CD4-positive, alpha-beta T cell (primary cell): ENCODE measurements at regions not wholly inside any gene's neighbourhood (a gene's known extent, or its start where the extent isn't known, plus 50 kb on each side); places are given as distances from the start of the nearest gene placed in this dataset.

Experiments used
- ATAC-seq: fragments of 200-7000 bp; cut with Tn5 transposase; one replicate; pipeline ENCODE4 v1.10.0; 2022; ENCODE audit warnings: mild to moderate bottlenecking; ENCODE audit not compliant: poor library complexity
- CTCF ChIA-PET: fragments of 350-600 bp; sonication (Branson Sonifier 250); formaldehyde crosslinking; loops from one replicate; lab custom pipeline; 2021; ENCODE audit warnings: antibody characterized with exemption, inconsistent platforms; lab: Charles Lee
- POLR2A ChIA-PET: fragments of 350-600 bp; sonication (Branson Sonifier 250); formaldehyde crosslinking; loops from one replicate; lab custom pipeline; 2021; ENCODE audit warnings: antibody characterized with exemption, inconsistent platforms; lab: Charles Lee
- DNase-seq, 14 experiments: peaks; one replicate each; pipeline ENCODE4 v3.0.0-alpha.2; 2013 to 2020; ENCODE audit warnings: mixed read lengths in 2 of 14
- H3K27ac ChIP-seq, 2 donors: one replicate each; pipeline versions ENCODE4 v1.5.1 to v1.7.0; 2013; ENCODE audit warnings: low read length in 2 of 2, low read depth in 1 of 2, mild to moderate bottlenecking in 1 of 2
- H3K27me3 ChIP-seq, 2 experiments: 1 replicate in 1 of 2; 2 replicates in 1 of 2; pipeline versions ENCODE4 v1.6.1 to v1.7.0; 2013; ENCODE audit warnings: low read length in 2 of 2, control low read depth in 1 of 2, mild to moderate bottlenecking in 1 of 2, moderate library complexity in 1 of 2; ENCODE audit not compliant: insufficient read depth in 2 of 2, control insufficient read depth in 1 of 2
- H3K36me3 ChIP-seq: one replicate; pipeline ENCODE4 v1.6.1; 2013; ENCODE audit warnings: low read length, control low read depth; ENCODE audit not compliant: insufficient read depth
- H3K4me1 ChIP-seq: one replicate; pipeline ENCODE4 v1.6.1; 2013; ENCODE audit warnings: low read length, control low read depth; ENCODE audit not compliant: insufficient read depth
- H3K4me3 ChIP-seq: one replicate; pipeline ENCODE4 v1.5.1; 2013; ENCODE audit warnings: mild to moderate bottlenecking, low read length, moderate library complexity
- H3K9me3 ChIP-seq, 2 experiments: 1 replicate in 1 of 2; 2 replicates in 1 of 2; pipeline versions ENCODE4 v1.6.1 to v1.7.0; 2013; ENCODE audit warnings: low read length in 2 of 2, mild to moderate bottlenecking in 2 of 2, control low read depth in 1 of 2, moderate library complexity in 1 of 2; ENCODE audit not compliant: control insufficient read depth in 1 of 2, insufficient read depth in 1 of 2
- H3K27ac Mint-ChIP-seq: one replicate; pipeline ENCODE4 v1.8.0; 2020; ENCODE audit warnings: mixed read lengths
- H3K27me3 Mint-ChIP-seq: one replicate; pipeline ENCODE4 v1.8.0; 2021; ENCODE audit warnings: mixed read lengths
- H3K36me3 Mint-ChIP-seq: one replicate; pipeline ENCODE4 v1.8.0; 2021; ENCODE audit warnings: low read depth, mixed read lengths
- H3K4me1 Mint-ChIP-seq: one replicate; pipeline ENCODE4 v1.8.0; 2021; ENCODE audit warnings: low read depth, mixed read lengths
- H3K4me3 Mint-ChIP-seq: one replicate; pipeline ENCODE4 v1.8.0; 2020; ENCODE audit warnings: mild to moderate bottlenecking, mixed read lengths
- H3K9me3 Mint-ChIP-seq: one replicate; pipeline ENCODE4 v1.8.0; 2020; ENCODE audit warnings: mixed read lengths
- CTCF ChIP-seq: fragments of 200-600 bp; IDR thresholded peaks from one replicate; pipeline ENCODE4 v1.8.0; 2022; ENCODE audit warnings: antibody characterized with exemption, mild to moderate bottlenecking
- intact Hi-C, 2 experiments: fragments of 100-400 bp; cut with DNase I in 1 of 2; cut with micrococcal nuclease in 1 of 2; formaldehyde crosslinking; loops; one replicate each; pipeline versions ENCODE4 v1.15.1 to v1.9.0; 2023 to 2025; cut with DNase I, micrococcal nuclease

- intact Hi-C loops: no loop called here
- no peaks in the 10 kb centered on the region for H3K36me3 ChIP-seq
- no peak overlapping the region for H3K4me3 Mint-ChIP-seq
- H3K27me3 Mint-ChIP-seq: no peaks in the 10 kb centered on the region
- no peak for TF ChIP-seq CTCF
- no peaks in the 10 kb centered on the region for H3K36me3 Mint-ChIP-seq
- CTCF ChIA-PET: no interaction called here
- peaks cover 16% of the 10 kb centered on the region for H3K9me3 Mint-ChIP-seq
- DNase-seq: no peak
- no peaks in the 10 kb centered on the region for H3K4me1 ChIP-seq
- no peaks in the 10 kb centered on the region for H3K9me3 ChIP-seq
- no peaks in the 10 kb centered on the region for H3K4me1 Mint-ChIP-seq
- H3K27me3 ChIP-seq: no peaks in the 10 kb centered on the region
- no peak overlapping the region for H3K27ac ChIP-seq
- no peak for ATAC-seq
- H3K4me3 ChIP-seq: no peak overlapping the region
- no peak overlapping the region for H3K27ac Mint-ChIP-seq
- POLR2A ChIA-PET: no interaction called here
These were observed 326.3 kb upstream of the PDZRN3 start for GRCh38 chr3:73950865-73951558.

GRCh38 chr3:73945541-73945940 is 320.8 kb upstream of the PDZRN3 start:
- intact Hi-C loops: no loop called here
- Mint-ChIP-seq H3K36me3 (no peaks in the 10 kb centered on the region), H3K4me3 (no peak overlapping the region), H3K9me3 (peaks cover 7% of the 10 kb centered on the region), H3K27me3 (no peaks in the 10 kb centered on the region), H3K4me1 (no peaks in the 10 kb centered on the region), H3K27ac (no peak overlapping the region)
- TF ChIP-seq CTCF: no peak
- ChIA-PET POLR2A (no interaction called here), CTCF (no interaction called here)
- no peaks in the 10 kb centered on the region for H3K4me1 ChIP-seq
- ATAC-seq (no peak), DNase-seq (no peak)
- H3K36me3 ChIP-seq: no peaks in the 10 kb centered on the region
- H3K27me3 ChIP-seq: no peaks in the 10 kb centered on the region
- H3K27ac ChIP-seq: no peak overlapping the region
- H3K9me3 ChIP-seq: no peaks in the 10 kb centered on the region
- no peak overlapping the region for H3K4me3 ChIP-seq

GRCh38 chr3:73939985-73940384 is 315.2 kb upstream of the PDZRN3 start:
- H3K4me3 Mint-ChIP-seq: no peak overlapping the region
- H3K27ac Mint-ChIP-seq: no peak overlapping the region
- no peaks in the 10 kb centered on the region for H3K4me1 Mint-ChIP-seq
- DNase-seq (no peak), ATAC-seq (no peak)
- CTCF ChIA-PET: no interaction called here
- H3K4me1 ChIP-seq: no peaks in the 10 kb centered on the region
- H3K4me3 ChIP-seq: no peak overlapping the region
- no peaks in the 10 kb centered on the region for H3K36me3 ChIP-seq
- POLR2A ChIA-PET: no interaction called here
- intact Hi-C loops: no loop called here
- no peaks in the 10 kb centered on the region for H3K27me3 ChIP-seq
- H3K36me3 Mint-ChIP-seq: no peaks in the 10 kb centered on the region
- H3K27me3 Mint-ChIP-seq: no peaks in the 10 kb centered on the region
- peaks cover 4 to 5% of the 10 kb centered on the region in 2 experiments for H3K9me3 ChIP-seq
- H3K9me3 Mint-ChIP-seq: no peaks in the 10 kb centered on the region
- no peak overlapping the region for H3K27ac ChIP-seq
- TF ChIP-seq CTCF: no peak
